Hematopoietic multipotent progenitor cell (in vitro differentiated cells): ENCODE measurements at regions not wholly inside any gene's neighbourhood (a gene's known extent, or its start where the extent isn't known, plus 50 kb on each side); places are given as distances from the start of the nearest gene placed in this dataset.

ENCODE experiments used
- DNase-seq, 3 donors: peaks; one replicate each; pipeline ENCODE4 v3.0.0-alpha.2; 2011 to 2015; ENCODE audit warnings: low read depth in 2 of 3, low spot score in 2 of 3

GRCh38 chr6:20023549-20024315 lies 186.6 kb downstream of the ID4 start:
- DNase-seq = peak in 2 of 3 donors; percentile 84 to 87

GRCh38 chr6:20024316-20024673 lies 187.1 kb downstream of the ID4 start:
- no peak for DNase-seq

- no peak for DNase-seq
These were observed 187.3 kb downstream of the MBOAT1 start for GRCh38 chr6:20024978-20025377.

GRCh38 chr6:20025681-20026080 lies 186.6 kb downstream of the MBOAT1 start:
- no peak for DNase-seq

GRCh38 chr6:20028143-20028542 lies 184.1 kb downstream of the MBOAT1 start:
- no peak for DNase-seq

GRCh38 chr6:20028562-20028961 lies 183.7 kb downstream of the MBOAT1 start:
- DNase-seq = no peak

- DNase-seq = no peak
These were observed 182.3 kb downstream of the MBOAT1 start for GRCh38 chr6:20029979-20030378.

GRCh38 chr6:20031342-20031741 lies 180.9 kb downstream of the MBOAT1 start:
- DNase-seq = no peak

- no peak for DNase-seq
These were observed 178.4 kb downstream of the MBOAT1 start for GRCh38 chr6:20033697-20034407.

GRCh38 chr6:20034408-20034769 lies 177.9 kb downstream of the MBOAT1 start:
- DNase-seq = peak in 2 of 3 donors; percentile 79 to 95

GRCh38 chr6:20036141-20036677 lies 176.1 kb downstream of the MBOAT1 start:
- no peak for DNase-seq

- no peak for DNase-seq
These were observed 173.7 kb downstream of the MBOAT1 start for GRCh38 chr6:20038410-20039204.

- DNase-seq = no peak
These were observed 167.4 kb downstream of the MBOAT1 start for GRCh38 chr6:20044883-20045282.
